H9 (cell line): ENCODE measurements at regions not wholly inside any gene's neighbourhood (a gene's known extent, or its start where the extent isn't known, plus 50 kb on each side); places are given as distances from the start of the nearest gene placed in this dataset.

Source experiments
- DNase-seq: peaks from one replicate; pipeline ENCODE4 v3.0.0-alpha.2; 2017
- H2AFZ ChIP-seq: one replicate; pipeline ENCODE4 v1.6.1; 2013; ENCODE audit warnings: mild to moderate bottlenecking, low read length, control low read depth, moderate library complexity
- H2AK5ac ChIP-seq: 2 replicates; pipeline ENCODE4 v1.6.1; 2013; ENCODE audit warnings: low read length, control low read depth, mixed read lengths; ENCODE audit not compliant: insufficient read length
- H2BK120ac ChIP-seq: one replicate; pipeline ENCODE4 v1.6.1; 2013; ENCODE audit warnings: low read depth, mild to moderate bottlenecking, low read length, control low read depth, inconsistent platforms; ENCODE audit not compliant: poor library complexity, severe bottlenecking
- H2BK12ac ChIP-seq: 2 replicates; pipeline ENCODE4 v1.6.1; 2013; ENCODE audit warnings: low read length, control low read depth, mixed read lengths, low read depth; ENCODE audit not compliant: insufficient read length
- H2BK15ac ChIP-seq: 2 replicates; pipeline ENCODE4 v1.6.1; 2013; ENCODE audit warnings: low read depth, low read length, control low read depth
- H2BK20ac ChIP-seq: one replicate; pipeline ENCODE4 v1.6.1; 2013; ENCODE audit warnings: low read depth, mild to moderate bottlenecking, low read length, control low read depth, inconsistent platforms; ENCODE audit not compliant: poor library complexity, severe bottlenecking
- H2BK5ac ChIP-seq: 2 replicates; pipeline ENCODE4 v1.6.1; 2013; ENCODE audit warnings: low read length, control low read depth, mixed read lengths; ENCODE audit not compliant: insufficient read length
- H3K14ac ChIP-seq: 2 replicates; pipeline ENCODE4 v1.6.1; 2013; ENCODE audit warnings: low read length, control low read depth; ENCODE audit not compliant: insufficient read depth
- H3K18ac ChIP-seq: 2 replicates; pipeline ENCODE4 v1.6.1; 2013; ENCODE audit warnings: low read depth, mild to moderate bottlenecking, mixed read lengths, low read length, control low read depth; ENCODE audit not compliant: insufficient read length
- H3K23ac ChIP-seq: 2 replicates; pipeline ENCODE4 v1.6.1; 2013; ENCODE audit warnings: low read length, control low read depth, mixed read lengths, low read depth; ENCODE audit not compliant: insufficient read length
- H3K23me2 ChIP-seq: 2 replicates; pipeline ENCODE4 v1.6.1; 2013; ENCODE audit warnings: low read depth, mild to moderate bottlenecking, mixed read lengths, low read length, control low read depth; ENCODE audit not compliant: insufficient read length, poor library complexity, severe bottlenecking
- H3K27ac ChIP-seq: 2 replicates; pipeline ENCODE4 v1.5.1; 2013; ENCODE audit warnings: low read length, control low read depth, mixed read lengths, low read depth; ENCODE audit not compliant: insufficient read length
- H3K27me3 ChIP-seq: 2 replicates; pipeline ENCODE4 v1.6.1; 2013; ENCODE audit warnings: low read length, control low read depth, inconsistent platforms; ENCODE audit not compliant: insufficient read depth
- H3K4ac ChIP-seq: 2 replicates; pipeline ENCODE4 v1.6.1; 2013; ENCODE audit warnings: low read depth, mild to moderate bottlenecking, control low read depth, inconsistent platforms, low read length, moderate library complexity
- H3K4me1 ChIP-seq: 2 replicates; pipeline ENCODE4 v1.6.1; 2013; ENCODE audit warnings: low read length, control low read depth, inconsistent platforms; ENCODE audit not compliant: insufficient read depth
- H3K4me2 ChIP-seq: 2 replicates; pipeline ENCODE4 v1.6.1; 2013; ENCODE audit warnings: low read length, control low read depth, mixed read lengths; ENCODE audit not compliant: insufficient read length, insufficient read depth
- H3K56ac ChIP-seq: 2 replicates; pipeline ENCODE4 v1.6.1; 2013; ENCODE audit warnings: low read depth, mild to moderate bottlenecking, mixed read lengths, low read length, control low read depth; ENCODE audit not compliant: insufficient read length
- H3K79me1 ChIP-seq: 2 replicates; pipeline ENCODE4 v1.6.1; 2013; ENCODE audit warnings: low read depth, mild to moderate bottlenecking, moderate library complexity, low read length, control low read depth, inconsistent platforms; ENCODE audit not compliant: insufficient read depth, poor library complexity, severe bottlenecking
- H3K79me2 ChIP-seq: 2 replicates; pipeline ENCODE4 v1.6.1; 2013; ENCODE audit warnings: low read length, control low read depth, inconsistent platforms; ENCODE audit not compliant: insufficient read depth
- H3K9ac ChIP-seq: 2 replicates; pipeline ENCODE4 v1.6.1; 2013; ENCODE audit warnings: low read length, control low read depth, mixed read lengths; ENCODE audit not compliant: insufficient read length; ENCODE audit errors: extremely low read depth
- H3K9me3 ChIP-seq: one replicate; pipeline ENCODE4 v1.6.1; 2013; ENCODE audit warnings: low read depth, low read length, inconsistent platforms; ENCODE audit not compliant: control insufficient read depth
- H3T11ph ChIP-seq: one replicate; pipeline ENCODE4 v1.6.1; 2013; ENCODE audit warnings: mild to moderate bottlenecking, low read length, control low read depth, inconsistent platforms
- H4K20me1 ChIP-seq: one replicate; pipeline ENCODE4 v1.6.1; 2013; ENCODE audit not compliant: control insufficient read depth, insufficient read length, insufficient read depth
- H4K5ac ChIP-seq: 2 replicates; pipeline ENCODE4 v1.6.1; 2013; ENCODE audit warnings: low read depth, mild to moderate bottlenecking, mixed read lengths, low read length, control low read depth; ENCODE audit not compliant: insufficient read length
- H4K8ac ChIP-seq: replicated peaks from 2 replicates; pipeline ENCODE4 v1.6.1; 2013; ENCODE audit warnings: low read length, control low read depth, mixed read lengths, low read depth; ENCODE audit not compliant: insufficient read length
- H4K91ac ChIP-seq: 2 replicates; pipeline ENCODE4 v1.6.1; 2013; ENCODE audit warnings: low read depth, mild to moderate bottlenecking, moderate library complexity, mixed read lengths, low read length, control low read depth; ENCODE audit not compliant: insufficient read length
- H3K27ac Mint-ChIP-seq, 3 experiments: 2 replicates in 2 of 3; 3 replicates in 1 of 3; pipeline ENCODE4 v1.8.0; 2020 to 2021; ENCODE audit warnings: mixed read lengths in 3 of 3, mild to moderate bottlenecking in 1 of 3, moderate library complexity in 1 of 3
- H3K27me3 Mint-ChIP-seq: 2 replicates; pipeline ENCODE4 v1.8.0; 2021; ENCODE audit warnings: low read depth, mild to moderate bottlenecking, moderate library complexity, mixed read lengths
- H3K36me3 Mint-ChIP-seq, 3 experiments: 2 replicates in 2 of 3; 3 replicates in 1 of 3; pipeline ENCODE4 v1.8.0; 2020 to 2021; ENCODE audit warnings: low read depth in 3 of 3, mixed read lengths in 3 of 3; ENCODE audit not compliant: insufficient read depth in 1 of 3
- H3K4me1 Mint-ChIP-seq, 2 experiments: 2 replicates each; pipeline ENCODE4 v1.8.0; 2020; ENCODE audit warnings: mixed read lengths in 2 of 2
- H3K4me3 Mint-ChIP-seq, 2 experiments: 2 replicates in 1 of 2; 3 replicates in 1 of 2; pipeline ENCODE4 v1.8.0; 2020 to 2021; ENCODE audit warnings: mild to moderate bottlenecking in 2 of 2, mixed read lengths in 2 of 2, moderate library complexity in 1 of 2
- H3K9me3 Mint-ChIP-seq, 2 experiments: 2 replicates in 1 of 2; 3 replicates in 1 of 2; pipeline ENCODE4 v1.8.0; 2020; ENCODE audit warnings: mild to moderate bottlenecking in 2 of 2, mixed read lengths in 2 of 2, moderate library complexity in 1 of 2
- CTCF ChIP-seq: fragments of 200-600 bp; sonication (generic); conservative IDR thresholded peaks from 3 replicates; pipeline ENCODE4 v1.8.0; 2021; ENCODE audit warnings: antibody characterized with exemption, mild to moderate bottlenecking
- WGBS: extraction: QIAGEN DNeasy Blood & Tissue Kit; methylation state at CpG from one replicate; pipeline ENCODE4 v1.1.7; 2013; ENCODE audit warnings: missing lambda C conversion rate, low lambda C conversion rate, mixed read lengths; ENCODE audit not compliant: insufficient read length; ENCODE audit errors: extremely low coverage; 5-methylcytosine and 5-hydroxymethylcytosine counted together

DNA sequence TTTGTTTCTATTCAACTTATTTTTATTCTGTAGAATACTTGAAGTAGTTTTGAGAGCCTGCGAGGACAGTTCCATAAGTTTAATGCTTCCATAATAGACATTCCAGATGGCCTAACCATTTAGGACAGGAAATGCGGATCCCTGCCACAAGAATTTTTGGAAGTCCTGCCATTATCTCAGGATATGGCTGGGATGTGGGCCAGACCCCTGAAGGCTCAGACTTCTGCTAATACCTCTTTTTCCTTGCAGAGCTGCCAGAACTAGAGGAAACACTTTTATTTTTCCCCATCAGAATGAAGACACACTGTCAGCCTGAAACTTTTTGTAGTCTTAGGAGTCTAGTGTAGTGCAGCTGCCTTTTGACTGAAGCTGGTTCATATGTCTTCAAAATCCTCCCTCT, 806.5 kb downstream of the TDRD15 start:
- no peak overlapping the region for H4K8ac ChIP-seq
- peaks cover 4 to 9% of the 10 kb centered on the region in 2 experiments for H3K9me3 Mint-ChIP-seq
- H3K27me3 Mint-ChIP-seq, result no peaks in the 10 kb centered on the region
- no peak overlapping the region for H2BK5ac ChIP-seq
- H3K4ac ChIP-seq, result no peak overlapping the region
- no peak overlapping the region for H3T11ph ChIP-seq
- no peak overlapping the region for H3K23ac ChIP-seq
- no peak overlapping the region for H3K18ac ChIP-seq
- H2BK120ac ChIP-seq, result no peak overlapping the region
- H2AK5ac ChIP-seq, result no peak overlapping the region
- H3K27me3 ChIP-seq, result no peaks in the 10 kb centered on the region
- H4K20me1 ChIP-seq, result no peaks in the 10 kb centered on the region
- no CpG with 5 or more reads among the region's 2 CpGs for WGBS
- H2BK20ac ChIP-seq, result no peak overlapping the region
- no peak overlapping the region for H4K5ac ChIP-seq
- H3K4me1 Mint-ChIP-seq, result peaks cover 0 to 7% of the 10 kb centered on the region in 2 experiments; a peak in 2 of 4 replicates
- H3K23me2 ChIP-seq, result no peaks in the 10 kb centered on the region
- H3K9me3 ChIP-seq, result no peaks in the 10 kb centered on the region
- no peak overlapping the region for H3K14ac ChIP-seq
- H3K56ac ChIP-seq, result no peak overlapping the region
- H3K27ac ChIP-seq, result no peak overlapping the region
- H3K9ac ChIP-seq, result no peak overlapping the region
- H2BK12ac ChIP-seq, result no peak overlapping the region
- H3K4me1 ChIP-seq, result no peaks in the 10 kb centered on the region
- H4K91ac ChIP-seq, result no peak overlapping the region
- no peak for DNase-seq
- no peak for TF ChIP-seq CTCF
- no peak overlapping the region for H3K27ac Mint-ChIP-seq
- H3K4me3 Mint-ChIP-seq, result no peak overlapping the region
- H3K79me2 ChIP-seq, result no peaks in the 10 kb centered on the region
- H2AFZ ChIP-seq, result no peak overlapping the region
- no peaks in the 10 kb centered on the region for H3K79me1 ChIP-seq
- H3K36me3 Mint-ChIP-seq, result peaks cover 3 to 4% (median 3%) of the 10 kb centered on the region in 3 experiments; a peak in 3 of 7 replicates
- no peak overlapping the region for H3K4me2 ChIP-seq
- no peak overlapping the region for H2BK15ac ChIP-seq
